Testis (tissue), 2 donors: ENCODE measurements at regions not wholly inside any gene's neighbourhood (a gene's known extent, or its start where the extent isn't known, plus 50 kb on each side); places are given as distances from the start of the nearest gene placed in this dataset.

Source experiments
- DNase-seq: peaks from one replicate; pipeline ENCODE4 v3.0.0-alpha.2; 2019
- H3K27ac ChIP-seq, 2 donors: fragments of 200-600 bp; sonication (generic); one replicate each; pipeline ENCODE4 v1.5.1; 2019
- H3K27me3 ChIP-seq: fragments of 200-600 bp; sonication (generic); one replicate; pipeline ENCODE4 v1.5.1; 2019
- H3K36me3 ChIP-seq: fragments of 200-600 bp; sonication (generic); one replicate; pipeline ENCODE4 v1.5.1; 2017; ENCODE audit warnings: low read depth; ENCODE audit errors: missing control alignments
- H3K4me1 ChIP-seq: fragments of 200-600 bp; sonication (generic); one replicate; pipeline ENCODE4 v1.5.1; 2019
- H3K4me3 ChIP-seq, 2 donors: fragments of 200-600 bp; sonication (generic); one replicate each; pipeline ENCODE4 v1.5.1; 2017 to 2019
- H3K9me3 ChIP-seq: fragments of 200-600 bp; sonication (generic); one replicate; pipeline ENCODE4 v1.5.1; 2017
- CTCF ChIP-seq, 3 experiments: fragments of 450-650 bp in 2 of 3; fragments of 200-600 bp in 1 of 3; sonication (generic) in 1 of 3; IDR thresholded peaks; one replicate each; pipeline ENCODE4 v1.5.1; 2016 to 2019; ENCODE audit warnings: antibody characterized with exemption in 3 of 3, mild to moderate bottlenecking in 2 of 3, moderate library complexity in 1 of 3
- POLR2A ChIP-seq: fragments of 450-650 bp; IDR thresholded peaks from one replicate; pipeline ENCODE4 v1.6.1; 2017; ENCODE audit warnings: antibody characterized with exemption, mild to moderate bottlenecking, moderate library complexity
- WGBS, 2 donors: methylation state at CpG; one replicate each; pipeline ENCODE4 v1.1.5; 2018; 5-methylcytosine and 5-hydroxymethylcytosine counted together
- intact Hi-C: fragments of 100-400 bp; cut with DNase I; formaldehyde crosslinking; loops from one replicate; pipeline ENCODE4 v1.15.1; 2023; ENCODE audit warnings: low total_unique reads

- no peaks in the 10 kb centered on the region for H3K9me3 ChIP-seq
- intact Hi-C loops, result no loop called here
- H3K36me3 ChIP-seq, result no peaks in the 10 kb centered on the region
- no peaks in the 10 kb centered on the region for H3K27me3 ChIP-seq
- TF ChIP-seq POLR2A (no peak), CTCF (IDR thresholded peaks at IDR 0.05) (no peak)
- no peaks in the 10 kb centered on the region for H3K4me1 ChIP-seq
- no peak overlapping the region for H3K27ac ChIP-seq
- no peak overlapping the region for H3K4me3 ChIP-seq
- DNase-seq, result no peak
Observed at GRCh38 chrX:139025816-139026215, 314.3 kb upstream of the FGF13 start.

- Histone ChIP-seq H3K4me1 (no peaks in the 10 kb centered on the region), H3K9me3 (no peaks in the 10 kb centered on the region), H3K27ac (no peak overlapping the region), H3K36me3 (no peaks in the 10 kb centered on the region), H3K27me3 (no peaks in the 10 kb centered on the region), H3K4me3 (no peak overlapping the region)
- DNase-seq, result no peak
- 89 to 95% methylated on average over 3 of the region's 3 CpGs for WGBS, 2 donors
- TF ChIP-seq CTCF (IDR thresholded peaks at IDR 0.05) (no peak), POLR2A (no peak)
- intact Hi-C loops, result no loop called here
Observed at GRCh38 chrX:139023531-139023930, 312.0 kb upstream of the FGF13 start.

- no peak overlapping the region for H3K27ac ChIP-seq
- DNase-seq, result no peak
- H3K27me3 ChIP-seq, result no peaks in the 10 kb centered on the region
- 84 to 90% methylated on average over 3 of the region's 3 CpGs for WGBS, 2 donors
- H3K4me1 ChIP-seq, result no peaks in the 10 kb centered on the region
- no peaks in the 10 kb centered on the region for H3K9me3 ChIP-seq
- H3K36me3 ChIP-seq, result no peaks in the 10 kb centered on the region
- no peak overlapping the region for H3K4me3 ChIP-seq
- TF ChIP-seq CTCF (IDR thresholded peaks at IDR 0.05), result no peak
- TF ChIP-seq POLR2A, result no peak
- intact Hi-C loops, result no loop called here
Observed at GRCh38 chrX:139020801-139021200, 309.3 kb upstream of the FGF13 start.

- H3K4me3 ChIP-seq, result no peak overlapping the region
- no peaks in the 10 kb centered on the region for H3K9me3 ChIP-seq
- WGBS, 2 donors, result 47 to 58% methylated on average over 1 to 2 of the region's 2 CpGs
- no peak overlapping the region for H3K27ac ChIP-seq
- no peaks in the 10 kb centered on the region for H3K27me3 ChIP-seq
- TF ChIP-seq CTCF (IDR thresholded peaks at IDR 0.05), result no peak
- no peak for TF ChIP-seq POLR2A
- no peaks in the 10 kb centered on the region for H3K36me3 ChIP-seq
- DNase-seq, result no peak
- no peaks in the 10 kb centered on the region for H3K4me1 ChIP-seq
- intact Hi-C loops, result no loop called here
Observed at GRCh38 chrX:139018436-139018835, 306.9 kb upstream of the FGF13 start.

- Histone ChIP-seq H3K9me3 (no peaks in the 10 kb centered on the region), H3K4me3 (no peak overlapping the region), H3K4me1 (no peaks in the 10 kb centered on the region), H3K27ac (no peak overlapping the region), H3K27me3 (no peaks in the 10 kb centered on the region), H3K36me3 (no peaks in the 10 kb centered on the region)
- WGBS, 2 donors, result 96 to 100% methylated on average over 1 of the region's 1 CpG
- TF ChIP-seq POLR2A (no peak), CTCF (IDR thresholded peaks at IDR 0.05) (no peak)
- DNase-seq, result no peak
- intact Hi-C loops, result no loop called here
Observed at GRCh38 chrX:139015627-139016026, 304.1 kb upstream of the FGF13 start.
